ENCODE measurements at regions not wholly inside any gene's neighbourhood (a gene's known extent, or its start where the extent isn't known, plus 50 kb on each side); places are given as distances from the start of the nearest gene placed in this dataset.

DNA sequence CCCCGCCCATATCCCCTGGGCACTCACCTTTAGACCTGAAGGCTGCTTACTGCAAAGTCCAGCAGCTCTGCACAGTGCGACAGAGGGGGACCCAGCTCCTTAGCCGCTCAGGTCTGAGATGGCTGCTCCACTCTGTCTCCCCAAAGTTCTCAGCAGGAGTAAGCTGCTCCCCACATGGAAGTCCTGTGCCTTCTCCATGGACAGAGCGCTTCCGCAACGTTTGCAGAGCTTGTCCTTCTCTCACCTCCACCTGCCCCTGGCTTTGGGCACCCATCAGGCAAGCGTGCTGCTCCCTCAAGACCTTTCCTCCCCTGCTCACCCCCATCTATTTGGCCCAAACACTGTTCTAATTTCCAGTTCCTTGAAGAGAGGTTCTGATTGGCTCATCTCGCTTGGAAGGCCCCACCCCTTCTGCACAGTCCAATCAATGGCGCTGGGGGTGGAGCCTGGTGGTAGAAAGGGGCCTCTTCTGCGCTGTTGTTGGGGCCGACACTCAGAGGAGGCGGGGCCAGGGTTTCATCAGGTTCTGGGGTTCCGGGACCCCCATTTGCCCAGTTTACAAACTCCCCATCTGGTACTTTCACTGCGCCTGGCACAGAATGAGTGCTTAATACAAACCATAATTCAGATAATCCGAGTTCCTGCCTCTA lies 137.2 kb downstream of the CYLD start:
- Mint-ChIP-seq H3K36me3 (no peaks in the 10 kb centered on the region), H3K4me1 (no peaks in the 10 kb centered on the region), H3K27me3 (peaks cover 10% of the 10 kb centered on the region)

DNA sequence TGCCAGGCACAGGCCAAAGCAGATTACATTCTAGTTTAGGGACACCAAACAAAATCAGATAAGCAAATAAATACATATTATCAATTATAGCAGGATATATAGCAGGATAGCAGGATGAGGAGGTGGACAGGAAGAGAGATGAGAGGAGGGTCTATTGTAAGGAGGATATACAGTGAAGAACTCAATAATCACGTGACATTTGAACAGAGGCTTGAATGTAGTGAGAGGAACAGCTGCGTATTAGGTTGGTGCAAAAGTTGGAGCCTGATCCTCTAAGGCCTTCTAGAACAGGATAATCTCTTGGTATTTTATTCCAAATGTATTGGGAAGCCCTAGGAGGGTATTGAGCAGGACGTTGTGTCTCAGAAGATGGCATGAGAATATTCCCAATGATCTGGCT lies 136.7 kb downstream of the CYLD start:
- H3K27me3 Mint-ChIP-seq, result peaks cover 9% of the 10 kb centered on the region
- no peaks in the 10 kb centered on the region for H3K9me3 Mint-ChIP-seq
- no peak overlapping the region for H3K4me3 Mint-ChIP-seq
- no peaks in the 10 kb centered on the region for H3K4me1 Mint-ChIP-seq
- no peaks in the 10 kb centered on the region for H3K36me3 Mint-ChIP-seq
- H3K27ac Mint-ChIP-seq, result no peak overlapping the region

More for the DNA sequence above, 137.2 kb downstream of the CYLD start:
- no peak overlapping the region for H3K27ac Mint-ChIP-seq
- no peak overlapping the region for H3K4me3 Mint-ChIP-seq
- no peaks in the 10 kb centered on the region for H3K9me3 Mint-ChIP-seq

DNA sequence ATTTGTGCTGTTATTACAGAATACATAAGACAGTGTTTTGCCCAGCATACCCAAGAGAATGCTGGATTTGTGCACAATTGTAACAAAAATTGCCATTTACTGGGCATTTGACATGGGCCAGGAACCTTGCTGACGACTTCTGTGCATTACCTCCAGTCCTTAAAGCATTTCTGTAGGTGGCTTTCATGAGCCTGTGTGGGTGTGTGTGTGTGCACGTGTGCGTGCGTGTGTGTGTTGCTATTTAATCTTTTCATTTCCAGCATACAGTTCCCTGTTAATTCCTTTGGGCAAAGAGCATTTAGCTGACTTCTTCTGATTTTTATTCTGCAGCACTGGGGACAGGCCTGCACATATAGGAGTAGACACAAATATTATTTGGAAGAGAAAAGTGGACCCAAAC lies 134.4 kb downstream of the CYLD start:
- peaks cover 12% of the 10 kb centered on the region for H3K27me3 Mint-ChIP-seq
- H3K9me3 Mint-ChIP-seq, result no peaks in the 10 kb centered on the region
- H3K27ac Mint-ChIP-seq, result no peak overlapping the region
- H3K36me3 Mint-ChIP-seq, result no peaks in the 10 kb centered on the region
- H3K4me3 Mint-ChIP-seq, result no peak overlapping the region
- no peaks in the 10 kb centered on the region for H3K4me1 Mint-ChIP-seq

DNA sequence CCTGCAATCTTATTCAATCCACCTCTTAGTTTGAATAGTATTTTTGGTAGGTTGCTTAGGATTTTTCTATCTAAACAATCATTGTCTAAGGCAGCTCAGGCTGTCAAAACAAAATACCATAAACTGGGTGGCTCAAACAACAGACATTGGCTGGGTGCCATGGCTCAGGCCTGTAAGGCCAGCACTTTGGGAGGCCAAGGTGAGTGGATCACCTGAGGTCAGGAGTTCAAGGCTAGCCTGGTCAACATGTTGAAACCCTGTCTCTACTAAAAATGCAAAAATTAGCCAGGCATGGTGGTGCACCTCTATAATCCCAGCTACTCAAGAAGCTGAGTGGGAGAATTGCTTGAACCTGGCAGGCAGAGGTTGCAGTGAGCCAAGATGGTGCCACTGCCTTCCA lies 126.7 kb downstream of the CYLD start:
- H3K9me3 Mint-ChIP-seq, result no peaks in the 10 kb centered on the region
- H3K27me3 Mint-ChIP-seq, result peaks cover 6% of the 10 kb centered on the region
- H3K36me3 Mint-ChIP-seq, result no peaks in the 10 kb centered on the region
- no peaks in the 10 kb centered on the region for H3K4me1 Mint-ChIP-seq
- H3K4me3 Mint-ChIP-seq, result no peak overlapping the region
- no peak overlapping the region for H3K27ac Mint-ChIP-seq

DNA sequence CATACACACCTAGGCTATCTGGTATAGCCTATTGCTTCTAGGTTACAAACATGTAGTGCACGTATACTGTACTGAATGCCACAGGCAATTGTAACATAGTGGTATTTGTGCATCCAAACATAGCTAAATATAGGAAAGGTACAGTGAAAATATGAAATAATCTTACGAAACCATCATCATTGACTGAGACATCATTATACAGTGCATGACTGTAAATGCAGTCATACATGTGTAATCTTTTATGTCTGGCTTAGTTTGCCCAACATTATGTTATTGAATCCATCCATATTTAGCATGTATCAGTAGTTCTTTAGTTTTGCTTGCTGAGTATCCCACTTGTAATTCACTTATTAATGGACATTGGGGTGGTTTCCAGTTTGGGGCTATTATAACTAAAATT lies 124.9 kb downstream of the CYLD start:
- peaks cover 3% of the 10 kb centered on the region for H3K27me3 Mint-ChIP-seq
- no peak overlapping the region for H3K27ac Mint-ChIP-seq
- no peak overlapping the region for H3K4me3 Mint-ChIP-seq
- no peaks in the 10 kb centered on the region for H3K9me3 Mint-ChIP-seq
- no peaks in the 10 kb centered on the region for H3K36me3 Mint-ChIP-seq
- H3K4me1 Mint-ChIP-seq, result no peaks in the 10 kb centered on the region

DNA sequence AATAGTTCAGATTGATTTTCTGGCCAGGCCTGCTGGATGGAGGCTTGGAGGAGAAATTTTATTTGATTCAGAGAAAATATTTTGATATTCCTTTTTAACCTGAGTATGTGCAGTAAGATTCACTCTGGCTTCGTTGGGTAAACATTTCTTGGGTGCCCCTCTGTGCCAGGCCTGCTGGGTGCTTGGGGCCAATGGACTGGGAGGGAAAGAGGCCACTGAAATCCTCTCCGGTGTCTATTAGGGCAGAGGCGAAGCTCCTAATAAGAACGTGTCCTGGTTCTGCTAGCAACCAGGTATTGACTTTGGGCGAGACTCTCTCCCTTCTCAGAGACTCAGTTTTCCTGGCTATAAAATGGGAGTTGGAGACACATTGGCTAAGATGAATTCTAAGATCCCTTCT lies 122.5 kb downstream of the CYLD start:
- peaks cover 2% of the 10 kb centered on the region for H3K27me3 Mint-ChIP-seq
- H3K4me1 Mint-ChIP-seq, result no peaks in the 10 kb centered on the region
- no peaks in the 10 kb centered on the region for H3K36me3 Mint-ChIP-seq
- no peaks in the 10 kb centered on the region for H3K9me3 Mint-ChIP-seq
- H3K4me3 Mint-ChIP-seq, result no peak overlapping the region
- no peak overlapping the region for H3K27ac Mint-ChIP-seq

DNA sequence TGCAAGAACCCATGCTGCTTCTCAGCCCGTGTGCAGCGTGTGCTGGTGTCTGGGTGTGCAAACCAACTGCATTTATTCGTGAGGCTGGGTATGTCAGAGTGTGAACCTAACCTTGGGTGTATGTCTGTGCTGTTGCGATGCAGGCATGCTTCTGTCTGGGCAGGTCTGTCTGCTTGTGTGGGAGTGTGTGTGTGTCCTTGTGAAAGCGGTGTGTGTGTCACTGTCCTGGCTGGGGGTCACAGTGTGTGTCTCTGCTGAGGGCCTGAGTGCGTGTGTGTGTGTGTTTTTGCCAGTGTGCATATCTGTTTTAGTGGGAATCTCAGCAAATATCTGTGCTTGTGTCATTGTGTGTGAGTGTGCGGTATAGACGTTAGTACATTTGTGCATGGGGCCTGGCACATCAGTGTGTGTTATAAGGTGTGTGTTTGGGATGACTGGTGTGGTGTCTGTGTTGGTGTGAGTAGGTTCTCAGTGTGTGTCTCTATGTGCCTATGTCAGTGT lies 121.8 kb downstream of the CYLD start:
- H3K27ac Mint-ChIP-seq, result peak overlapping the region; percentile 2
- no peaks in the 10 kb centered on the region for H3K36me3 Mint-ChIP-seq
- H3K4me3 Mint-ChIP-seq, result no peak overlapping the region
- H3K4me1 Mint-ChIP-seq, result no peaks in the 10 kb centered on the region
- no peaks in the 10 kb centered on the region for H3K9me3 Mint-ChIP-seq
- peaks cover 2% of the 10 kb centered on the region for H3K27me3 Mint-ChIP-seq

DNA sequence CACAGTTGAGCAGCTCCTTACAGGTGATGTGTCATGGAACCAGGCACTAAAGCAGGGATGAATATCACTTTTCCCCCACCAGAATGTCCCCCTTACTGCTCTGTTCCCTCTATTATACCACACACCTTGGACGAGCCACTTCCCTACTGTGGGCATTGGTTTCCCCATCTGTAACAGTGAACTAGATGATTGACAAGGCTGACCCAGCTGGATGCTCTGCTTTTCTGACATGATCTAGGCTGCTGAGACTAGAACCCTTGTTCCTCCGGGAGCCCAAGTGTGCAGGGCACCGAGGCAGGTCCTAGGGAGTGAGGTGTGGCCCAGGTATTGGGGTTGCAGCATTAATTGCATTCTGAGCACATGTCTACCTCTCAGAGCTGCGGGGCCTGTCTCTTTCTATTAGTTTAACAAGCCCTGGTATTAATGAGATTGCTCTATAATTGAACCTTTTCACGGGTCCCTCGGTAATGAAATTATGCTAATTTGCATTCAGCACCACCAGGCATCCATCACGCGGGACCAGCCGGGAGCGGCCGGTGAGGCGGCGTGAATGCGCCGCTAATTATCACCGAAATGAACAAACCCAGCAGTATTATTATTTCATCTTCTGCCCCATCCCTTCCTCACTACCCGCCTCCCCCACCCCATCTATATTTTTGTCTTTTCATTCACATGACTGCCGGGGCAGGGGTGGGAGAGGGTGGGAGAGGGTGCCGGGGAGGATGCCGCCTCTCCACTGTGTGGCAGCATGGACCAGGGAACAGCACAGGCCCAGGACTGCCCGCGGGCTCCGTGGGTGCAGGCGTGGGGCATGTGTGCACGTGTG lies 121.1 kb downstream of the CYLD start:
- peaks cover 2% of the 10 kb centered on the region for H3K27me3 Mint-ChIP-seq
- H3K9me3 Mint-ChIP-seq, result no peaks in the 10 kb centered on the region
- H3K27ac Mint-ChIP-seq, result no peak overlapping the region

DNA sequence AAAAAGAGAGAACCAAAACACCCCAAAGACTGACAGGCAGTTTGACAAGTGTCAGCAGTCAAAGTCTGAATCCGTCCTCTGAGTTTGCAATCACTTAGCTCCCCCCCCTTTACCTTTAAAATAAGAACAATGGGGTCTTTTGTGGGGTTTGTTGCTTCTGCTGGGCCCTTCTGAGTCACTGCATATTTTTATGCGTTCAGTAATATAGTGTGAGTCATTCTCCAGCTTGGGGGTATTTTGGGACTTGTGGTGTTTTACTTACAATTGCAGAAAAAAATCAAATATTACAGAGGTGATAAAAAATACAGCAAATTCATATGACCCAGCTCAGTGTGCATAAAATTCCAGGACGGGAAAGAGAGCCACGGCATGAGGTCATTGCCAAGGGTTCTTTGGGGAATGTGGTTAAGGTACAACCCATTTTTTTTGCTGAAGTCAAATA lies 120.1 kb downstream of the CYLD start:
- Mint-ChIP-seq H3K27ac (no peak overlapping the region), H3K4me3 (no peak overlapping the region), H3K9me3 (no peaks in the 10 kb centered on the region), H3K4me1 (no peaks in the 10 kb centered on the region), H3K27me3 (no peaks in the 10 kb centered on the region), H3K36me3 (no peaks in the 10 kb centered on the region)

More for the DNA sequence above, 121.1 kb downstream of the CYLD start:
- H3K36me3 Mint-ChIP-seq, result no peaks in the 10 kb centered on the region
- H3K4me3 Mint-ChIP-seq, result no peak overlapping the region
- H3K4me1 Mint-ChIP-seq, result no peaks in the 10 kb centered on the region

DNA sequence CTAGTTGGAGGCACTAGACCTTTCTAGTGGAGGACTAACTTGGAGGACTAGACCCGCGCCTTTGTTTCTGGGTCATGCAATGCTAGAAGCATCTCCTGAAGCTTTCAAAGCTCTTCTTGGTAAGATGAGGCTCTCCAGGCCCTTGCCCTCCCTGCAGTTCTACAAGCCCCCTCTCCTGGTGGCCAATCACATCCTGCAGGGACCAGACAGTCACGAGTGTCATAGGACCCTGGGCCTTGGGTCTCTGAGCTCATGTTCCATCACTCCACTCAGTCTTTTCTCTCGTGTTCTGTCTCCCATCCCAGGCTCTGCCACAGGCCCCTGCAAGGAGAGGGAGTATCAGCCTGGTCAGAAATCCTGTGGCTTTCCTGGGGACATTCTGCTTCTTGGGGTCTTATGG lies 119.6 kb downstream of the CYLD start:
- H3K27ac Mint-ChIP-seq, result no peak overlapping the region
- H3K4me1 Mint-ChIP-seq, result no peaks in the 10 kb centered on the region
- H3K4me3 Mint-ChIP-seq, result no peak overlapping the region
- H3K27me3 Mint-ChIP-seq, result no peaks in the 10 kb centered on the region
- no peaks in the 10 kb centered on the region for H3K36me3 Mint-ChIP-seq
- H3K9me3 Mint-ChIP-seq, result no peaks in the 10 kb centered on the region

DNA sequence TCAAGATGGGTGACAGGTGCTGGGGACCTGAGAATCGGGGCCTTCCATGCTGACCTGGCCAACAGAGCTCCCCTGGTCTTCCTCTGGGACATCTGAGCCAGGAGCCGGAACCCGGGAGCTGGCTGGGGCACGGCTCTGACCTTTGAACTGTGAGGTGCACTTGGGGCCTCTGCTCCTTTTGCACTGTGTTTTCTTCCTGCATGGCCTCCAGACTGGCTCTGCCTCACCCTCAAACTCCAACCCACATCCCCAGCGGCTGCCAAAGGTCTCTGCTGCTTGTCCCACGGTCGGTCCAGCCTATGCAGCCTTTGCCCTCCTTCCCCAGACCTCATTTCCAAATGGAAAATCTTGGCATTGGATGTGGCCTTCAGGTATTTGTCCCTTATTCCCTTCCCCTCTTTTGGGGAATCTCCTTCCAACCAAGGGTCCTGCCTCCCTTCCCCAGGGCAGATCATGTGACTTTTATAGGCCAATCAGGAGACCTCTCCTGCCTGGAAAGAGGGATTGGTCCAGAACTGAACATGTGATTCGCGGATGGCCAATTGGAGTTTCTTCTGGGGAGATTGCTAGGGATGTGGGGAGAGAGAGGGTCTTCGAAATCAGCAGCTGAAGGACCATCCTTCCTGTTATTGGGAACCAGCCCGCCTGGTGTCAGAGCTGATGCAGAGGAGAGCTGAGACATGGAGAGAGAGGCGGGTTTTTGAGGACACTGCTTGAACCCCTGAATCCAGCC lies 117.9 kb downstream of the CYLD start:
- H3K27me3 Mint-ChIP-seq, result peaks cover 2% of the 10 kb centered on the region
- no peaks in the 10 kb centered on the region for H3K4me1 Mint-ChIP-seq
- H3K4me3 Mint-ChIP-seq, result no peak overlapping the region

DNA sequence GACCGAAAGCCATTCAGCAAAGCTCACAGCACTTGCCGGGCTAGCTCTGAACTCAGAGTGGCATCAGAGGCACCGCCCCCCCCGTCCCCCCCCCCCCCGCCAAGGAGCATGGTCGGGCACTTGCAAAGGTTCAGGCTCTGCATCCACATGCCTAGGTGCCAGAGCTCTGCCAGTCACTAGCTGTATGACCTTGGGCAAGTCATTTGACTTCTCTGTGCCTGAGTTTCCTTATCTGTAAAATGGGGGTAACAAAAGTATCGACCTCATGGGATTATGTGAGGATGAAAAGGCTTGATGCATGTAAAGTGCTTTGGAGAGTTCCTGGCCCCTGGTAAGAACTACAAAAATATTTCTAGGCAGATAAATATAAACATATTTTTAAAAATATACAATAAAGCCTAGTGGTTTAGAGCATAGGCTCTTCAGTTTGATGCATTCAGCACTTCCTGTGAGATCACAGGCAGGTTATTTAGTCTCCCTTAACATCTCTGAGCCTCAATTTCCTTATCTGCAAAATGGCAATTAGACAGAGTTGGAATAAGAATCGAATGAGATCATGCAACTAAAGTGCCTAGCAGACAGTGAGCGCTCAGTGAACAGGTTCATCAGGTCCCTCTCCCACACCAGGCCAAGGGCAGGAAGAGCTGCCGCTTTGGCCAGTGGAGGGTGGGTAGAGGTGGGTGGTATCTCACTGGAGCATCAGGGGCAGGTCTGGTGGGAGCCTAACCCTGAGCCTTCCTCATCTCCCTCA lies 117.2 kb downstream of the CYLD start:
- Mint-ChIP-seq H3K9me3 (no peaks in the 10 kb centered on the region), H3K4me1 (no peaks in the 10 kb centered on the region), H3K27ac (no peak overlapping the region), H3K36me3 (no peaks in the 10 kb centered on the region), H3K4me3 (no peak overlapping the region), H3K27me3 (peaks cover 6% of the 10 kb centered on the region)

More for the DNA sequence above, 117.9 kb downstream of the CYLD start:
- H3K9me3 Mint-ChIP-seq, result no peaks in the 10 kb centered on the region
- H3K27ac Mint-ChIP-seq, result no peak overlapping the region
- no peaks in the 10 kb centered on the region for H3K36me3 Mint-ChIP-seq

DNA sequence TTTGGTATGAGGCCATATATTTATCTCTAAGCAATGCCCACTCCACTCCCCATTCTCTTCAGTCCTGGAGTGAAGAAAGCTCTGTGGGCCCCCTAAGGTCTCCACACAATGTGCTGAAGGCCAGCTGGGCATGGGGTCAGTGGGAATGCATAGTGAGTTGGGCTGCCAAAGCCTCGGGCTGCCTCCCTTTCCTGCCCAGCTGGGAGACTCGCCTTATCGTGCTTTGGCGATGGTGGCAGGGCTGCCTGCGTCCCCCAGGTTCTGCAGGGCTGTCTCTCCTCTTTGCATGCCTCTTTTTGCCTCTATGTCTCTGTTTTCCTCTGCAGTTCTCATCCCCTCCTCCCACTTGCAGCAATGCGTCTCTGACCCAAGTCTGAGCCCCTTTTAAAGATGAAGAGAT lies 116.5 kb downstream of the CYLD start:
- H3K4me1 Mint-ChIP-seq, result no peaks in the 10 kb centered on the region
- H3K36me3 Mint-ChIP-seq, result no peaks in the 10 kb centered on the region
- H3K9me3 Mint-ChIP-seq, result no peaks in the 10 kb centered on the region
- H3K27ac Mint-ChIP-seq, result no peak overlapping the region
- peaks cover 6% of the 10 kb centered on the region for H3K27me3 Mint-ChIP-seq
- no peak overlapping the region for H3K4me3 Mint-ChIP-seq

DNA sequence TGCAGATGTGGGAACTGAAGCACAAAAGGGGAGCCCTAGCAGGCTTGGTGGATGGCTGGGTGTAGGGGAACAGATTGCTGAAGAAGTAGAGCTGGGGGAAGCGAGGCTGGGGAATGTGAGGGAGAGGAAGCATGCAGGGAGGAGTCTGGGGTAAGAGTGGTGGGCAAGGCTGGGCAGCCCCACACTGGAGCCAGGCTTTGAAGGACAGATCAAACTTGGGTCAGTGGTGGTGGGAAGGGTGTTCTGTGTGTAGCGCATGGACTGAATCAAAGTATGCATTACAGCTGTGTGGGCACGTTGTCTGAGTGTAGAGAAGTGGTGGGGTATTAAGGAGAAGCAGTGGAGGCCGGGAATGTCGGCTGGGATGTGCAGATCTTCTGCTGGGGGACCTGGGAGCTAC lies 116.0 kb downstream of the CYLD start:
- Mint-ChIP-seq H3K36me3 (no peaks in the 10 kb centered on the region), H3K9me3 (no peaks in the 10 kb centered on the region), H3K27me3 (peaks cover 6% of the 10 kb centered on the region), H3K4me1 (no peaks in the 10 kb centered on the region), H3K27ac (no peak overlapping the region), H3K4me3 (no peak overlapping the region)

DNA sequence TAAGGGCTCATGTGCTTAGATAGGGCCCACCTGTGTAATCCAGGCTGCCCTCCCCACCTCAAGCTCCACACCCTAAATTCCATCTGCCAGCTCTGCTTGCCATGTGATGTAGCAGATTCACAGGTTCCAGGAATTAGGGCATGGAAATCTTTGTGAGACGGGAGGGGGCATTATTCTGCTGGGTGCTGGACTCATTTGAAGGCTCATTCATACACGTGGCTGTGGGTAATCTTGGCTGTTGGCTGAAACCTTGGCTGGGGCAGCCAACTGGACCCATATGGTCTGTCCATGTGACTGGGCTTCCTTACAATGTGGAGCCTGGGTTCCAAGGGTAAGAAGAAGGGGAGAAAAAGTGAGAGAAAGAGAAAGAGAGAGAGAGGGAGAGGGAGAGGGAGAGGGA lies 115.1 kb downstream of the CYLD start:
- Mint-ChIP-seq H3K4me3 (no peak overlapping the region), H3K36me3 (no peaks in the 10 kb centered on the region), H3K4me1 (no peaks in the 10 kb centered on the region), H3K9me3 (no peaks in the 10 kb centered on the region), H3K27me3 (peaks cover 8% of the 10 kb centered on the region), H3K27ac (no peak overlapping the region)

All from activated naive CD4-positive, alpha-beta T cell treated with anti-CD3 and anti-CD28 coated beads, Interleukin-2, amount 50 U/mL, for 24 hours (primary cell).